ENCODE measurements at regions not wholly inside any gene's neighbourhood (a gene's known extent, or its start where the extent isn't known, plus 50 kb on each side); places are given as distances from the start of the nearest gene placed in this dataset.
A peak's percentile ranks its signal among the peaks of the same experiment; 100 is the strongest.

DNA sequence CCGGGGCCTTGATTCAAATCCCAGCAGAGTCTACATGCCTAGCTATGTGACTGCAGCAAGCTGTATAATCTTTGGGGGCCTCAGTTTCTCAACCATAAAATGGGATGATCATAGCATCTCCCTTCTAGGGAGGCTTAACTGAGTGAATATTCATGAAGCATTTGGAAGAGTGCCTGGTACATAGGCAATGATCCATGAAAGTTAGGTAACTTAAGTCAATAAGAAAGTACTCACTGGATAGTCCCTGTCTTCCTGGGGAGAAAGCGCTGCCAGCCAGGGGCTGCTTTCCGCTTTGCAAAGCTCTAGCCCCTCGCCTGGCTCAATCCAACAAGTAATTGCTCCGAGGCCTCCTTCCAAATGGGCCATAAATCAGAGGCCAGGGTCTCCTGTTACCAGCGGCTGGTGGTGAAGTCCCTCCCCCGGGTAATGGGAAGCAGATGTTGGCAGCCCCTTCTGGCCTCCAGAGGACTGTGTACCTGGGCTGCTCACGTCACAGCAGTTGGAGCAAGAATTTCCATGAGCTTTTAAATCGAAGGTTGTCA lies 521.9 kb upstream of the PROK2 start:
- Histone ChIP-seq H3K4me3 (ENCODE audit: insufficient read depth, low read depth, low read length) (no peak overlapping the region), H3K36me3 (replicated peaks; ENCODE audit: control insufficient read depth, insufficient read depth, low read length) (no peaks in the 10 kb centered on the region), H3K27me3 (ENCODE audit: control insufficient read depth, insufficient read depth, low read length) (no peaks in the 10 kb centered on the region; the same call in 1 of the 2 replicates)
- peak; percentile 77 for DNase-seq

DNA sequence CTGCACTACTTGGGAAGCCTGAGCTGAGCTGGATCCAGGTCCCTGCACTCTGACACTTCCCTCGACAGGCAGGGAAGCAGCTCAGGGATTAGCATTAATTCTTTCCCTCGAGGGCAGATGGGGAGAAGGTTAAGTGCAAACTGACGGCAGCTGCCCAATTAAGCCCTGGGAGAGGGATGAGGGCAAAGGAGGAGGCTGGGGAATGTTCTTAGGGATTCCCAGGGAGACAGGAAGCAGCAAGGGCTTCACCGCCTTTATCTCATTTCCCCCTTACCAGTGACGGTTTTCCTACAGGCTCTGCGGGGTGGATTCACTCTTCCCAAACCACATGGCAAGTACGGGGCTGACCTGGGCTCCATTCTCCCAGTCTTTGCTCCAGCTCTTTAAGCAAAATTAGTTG lies 519.0 kb upstream of the PROK2 start:
- DNase-seq = peak; percentile 52
- H3K4me3 ChIP-seq (ENCODE audit: insufficient read depth, low read depth, low read length) = no peak overlapping the region
- H3K27me3 ChIP-seq (ENCODE audit: control insufficient read depth, insufficient read depth, low read length) = no peaks in the 10 kb centered on the region; the same call in 1 of the 2 replicates
- no peaks in the 10 kb centered on the region for H3K36me3 ChIP-seq (replicated peaks; ENCODE audit: control insufficient read depth, insufficient read depth, low read length)

DNA sequence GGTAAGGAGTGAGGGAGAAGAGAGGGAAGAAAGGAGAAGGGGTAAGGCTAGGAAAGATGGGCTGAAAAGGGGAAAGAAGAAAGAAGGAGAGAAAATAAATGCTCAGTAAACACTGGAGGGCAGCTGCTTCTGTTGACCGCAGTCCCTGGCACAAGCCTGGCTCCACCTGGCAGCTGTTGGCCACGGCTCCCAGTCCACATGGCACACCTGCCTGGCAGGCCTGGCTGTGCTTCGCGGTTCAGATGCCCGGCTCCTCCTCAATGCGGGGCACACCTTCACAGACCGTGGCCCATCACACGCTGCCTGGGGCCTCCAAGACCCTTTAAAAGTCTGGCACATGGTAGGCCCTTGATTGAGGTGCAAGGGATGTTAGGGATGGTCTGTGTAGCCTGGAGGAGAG lies 516.8 kb upstream of the PROK2 start:
- no peak for DNase-seq
- Histone ChIP-seq H3K4me3 (ENCODE audit: insufficient read depth, low read depth, low read length) (no peak overlapping the region), H3K27me3 (ENCODE audit: control insufficient read depth, insufficient read depth, low read length) (no peaks in the 10 kb centered on the region; the same call in 1 of the 2 replicates), H3K36me3 (replicated peaks; ENCODE audit: control insufficient read depth, insufficient read depth, low read length) (no peaks in the 10 kb centered on the region)

DNA sequence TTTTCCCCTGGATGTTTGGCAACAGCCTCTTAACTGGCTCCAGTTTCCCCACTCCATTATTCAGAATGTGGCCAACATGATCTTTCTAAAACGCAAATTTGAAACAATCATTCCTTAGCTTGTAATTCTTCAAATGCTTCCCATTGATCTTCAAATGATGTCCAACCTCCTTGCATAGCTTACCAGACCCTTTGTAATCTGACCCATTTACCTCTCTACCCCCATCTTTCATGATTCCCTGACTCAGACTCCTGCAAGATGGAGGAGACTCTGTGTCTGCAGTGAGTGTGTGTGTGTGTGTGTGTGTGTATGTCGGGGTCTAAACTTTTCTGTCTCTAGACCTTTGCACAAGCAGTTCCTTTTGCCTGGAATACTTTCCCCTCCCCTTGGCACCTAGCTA lies 515.7 kb upstream of the PROK2 start:
- no peak overlapping the region for H3K4me3 ChIP-seq (ENCODE audit: insufficient read depth, low read depth, low read length)
- DNase-seq = no peak
- no peaks in the 10 kb centered on the region for H3K36me3 ChIP-seq (replicated peaks; ENCODE audit: control insufficient read depth, insufficient read depth, low read length)
- no peaks in the 10 kb centered on the region; the same call in 1 of the 2 replicates for H3K27me3 ChIP-seq (ENCODE audit: control insufficient read depth, insufficient read depth, low read length)

DNA sequence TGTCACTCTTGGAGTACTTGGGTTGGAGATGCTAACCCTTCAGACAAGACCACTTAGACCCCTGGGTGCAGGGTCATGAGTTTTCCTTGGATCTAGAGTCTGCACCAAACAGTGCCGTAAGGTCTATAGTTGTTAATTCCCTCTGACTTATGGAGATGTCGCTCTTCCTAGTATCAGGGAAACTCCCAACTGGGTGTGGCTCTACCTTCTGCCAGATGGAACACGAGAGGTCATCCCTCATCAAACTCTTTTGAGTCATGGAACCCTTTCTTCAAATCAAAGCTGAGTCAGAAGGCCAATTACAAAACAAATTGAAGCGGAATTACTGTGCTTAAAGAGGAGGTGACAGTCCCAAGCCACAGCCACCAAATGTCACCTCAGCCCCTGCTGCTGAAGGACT lies 514.9 kb upstream of the PROK2 start:
- no peak overlapping the region for H3K4me3 ChIP-seq (ENCODE audit: insufficient read depth, low read depth, low read length)
- no peaks in the 10 kb centered on the region for H3K36me3 ChIP-seq (replicated peaks; ENCODE audit: control insufficient read depth, insufficient read depth, low read length)
- no peak for DNase-seq
- no peaks in the 10 kb centered on the region; the same call in 1 of the 2 replicates for H3K27me3 ChIP-seq (ENCODE audit: control insufficient read depth, insufficient read depth, low read length)

DNA sequence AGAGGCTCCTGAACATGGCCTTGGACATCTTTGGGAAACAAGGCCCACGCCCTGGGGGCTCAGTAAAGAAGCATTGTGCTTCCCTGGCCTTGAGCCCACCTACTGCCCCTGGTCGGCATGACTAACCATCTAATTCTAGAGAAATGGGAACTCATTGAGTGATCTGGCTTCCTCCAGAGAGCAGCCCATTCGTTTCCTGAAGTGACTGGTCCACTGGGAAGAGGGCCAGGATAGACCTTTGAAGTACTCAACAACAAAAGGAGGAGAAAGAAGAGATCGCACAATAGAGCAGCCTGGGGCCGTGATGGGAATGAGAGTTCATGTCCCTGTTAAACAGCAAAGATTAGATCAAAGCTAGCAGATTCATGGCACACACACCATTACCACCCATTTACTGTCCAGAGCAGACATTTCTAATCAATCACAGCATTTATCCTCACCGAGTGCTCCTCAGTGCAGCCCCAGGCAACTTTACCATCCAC lies 514.4 kb upstream of the PROK2 start:
- no peaks in the 10 kb centered on the region; the same call in 1 of the 2 replicates for H3K27me3 ChIP-seq (ENCODE audit: control insufficient read depth, insufficient read depth, low read length)
- H3K4me3 ChIP-seq (ENCODE audit: insufficient read depth, low read depth, low read length) = no peak overlapping the region
- no peaks in the 10 kb centered on the region for H3K36me3 ChIP-seq (replicated peaks; ENCODE audit: control insufficient read depth, insufficient read depth, low read length)
- DNase-seq = no peak

DNA sequence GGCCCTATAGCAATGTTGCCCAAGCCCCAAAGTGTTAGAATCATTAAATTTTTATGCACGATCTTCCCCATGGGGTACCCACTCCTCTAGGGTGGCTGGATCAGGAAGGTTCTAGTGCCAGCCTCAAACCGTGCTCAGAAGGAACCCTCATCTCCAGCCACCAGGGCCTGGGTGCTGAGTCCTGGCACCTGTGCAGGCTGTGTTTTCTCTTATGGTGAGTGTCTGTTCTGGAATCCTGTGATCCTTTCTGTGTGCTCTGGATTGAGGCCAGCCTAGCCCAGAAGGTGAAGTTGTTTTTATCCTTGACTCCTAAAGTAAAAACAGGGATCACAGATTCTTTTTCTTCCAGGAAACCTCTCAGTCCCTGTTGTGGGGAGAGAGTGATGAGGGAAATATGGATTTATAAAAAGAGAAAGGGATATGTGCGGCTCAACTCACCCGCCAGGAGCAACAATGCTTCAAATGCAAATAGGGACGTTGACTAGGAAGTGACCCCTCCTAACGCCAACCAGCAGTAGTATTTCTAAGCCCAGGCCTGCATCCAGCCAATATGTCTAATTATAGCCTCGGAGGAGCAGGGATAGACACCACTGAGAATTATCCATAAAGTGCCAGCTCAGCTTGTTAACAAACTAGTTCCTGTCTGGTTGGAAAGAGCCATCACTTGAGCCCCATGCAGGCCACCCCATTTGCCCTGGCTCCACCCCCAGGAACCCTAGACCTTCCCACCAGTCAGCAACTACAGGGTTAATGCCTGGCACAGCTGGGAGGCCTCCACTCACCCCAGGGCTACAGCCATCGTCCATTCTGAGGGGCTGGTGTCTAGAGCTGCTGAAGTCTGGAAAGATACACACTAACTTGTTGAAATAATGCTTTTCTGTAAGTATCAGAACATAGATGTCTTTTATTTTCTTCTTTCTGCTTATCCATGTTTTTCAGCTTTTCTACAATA lies 513.5 kb upstream of the PROK2 start:
- Histone ChIP-seq H3K4me3 (ENCODE audit: insufficient read depth, low read depth, low read length) (no peak overlapping the region), H3K36me3 (replicated peaks; ENCODE audit: control insufficient read depth, insufficient read depth, low read length) (no peaks in the 10 kb centered on the region), H3K27me3 (ENCODE audit: control insufficient read depth, insufficient read depth, low read length) (no peaks in the 10 kb centered on the region)
- no peak for DNase-seq

DNA sequence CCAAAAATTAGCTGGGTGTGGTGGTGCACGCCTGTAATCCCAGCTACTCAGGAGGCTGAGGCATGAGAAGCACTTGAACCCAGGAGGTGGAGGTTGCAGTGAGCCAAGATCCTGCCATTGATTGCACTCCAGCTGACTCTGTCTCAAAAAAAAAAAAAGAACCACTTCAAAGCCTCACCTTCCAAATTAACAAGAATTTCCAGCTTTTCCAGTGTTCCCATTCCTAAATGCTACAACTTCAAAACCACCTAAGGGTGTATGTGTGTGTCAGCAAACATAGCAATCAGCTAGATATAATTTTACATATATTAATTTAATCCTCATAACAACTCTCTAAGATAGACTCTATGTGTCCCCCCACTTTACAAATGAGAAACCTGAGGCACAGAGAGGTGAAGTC lies 512.5 kb upstream of the PROK2 start:
- Histone ChIP-seq H3K27me3 (ENCODE audit: control insufficient read depth, insufficient read depth, low read length) (no peaks in the 10 kb centered on the region; the same call in 1 of the 2 replicates), H3K36me3 (replicated peaks; ENCODE audit: control insufficient read depth, insufficient read depth, low read length) (no peaks in the 10 kb centered on the region), H3K4me3 (ENCODE audit: insufficient read depth, low read depth, low read length) (no peak overlapping the region)
- DNase-seq = no peak

DNA sequence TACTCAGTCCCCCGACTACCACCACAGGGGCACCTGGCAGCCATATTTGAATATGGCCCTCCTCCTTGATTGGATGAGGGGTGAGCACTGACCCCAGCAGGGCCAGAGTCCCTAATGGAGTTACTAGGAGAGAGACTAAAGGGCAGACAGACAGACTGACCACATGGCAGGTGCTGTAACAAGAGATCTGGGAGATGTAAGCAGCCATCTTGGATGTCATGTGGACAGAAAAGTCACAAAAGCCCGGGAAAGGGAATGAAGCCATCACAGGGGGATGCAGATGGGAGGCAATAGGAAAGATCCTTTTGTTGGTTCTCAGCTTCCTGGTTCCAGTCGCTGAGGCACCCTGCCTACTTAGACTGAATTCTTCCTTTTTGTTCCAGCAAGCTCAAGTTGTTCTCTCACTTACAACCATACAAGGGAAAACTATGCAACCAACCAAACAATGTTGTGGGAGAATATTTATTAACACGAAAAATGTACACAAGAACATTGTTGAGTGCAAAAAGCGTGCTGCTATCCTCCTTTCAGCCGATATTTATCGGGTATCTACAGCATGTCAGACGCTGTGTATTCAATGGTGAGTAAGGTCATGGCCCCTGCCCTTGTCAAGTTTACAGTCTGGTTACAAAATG lies 511.6 kb upstream of the PROK2 start:
- no peaks in the 10 kb centered on the region for H3K36me3 ChIP-seq (replicated peaks; ENCODE audit: control insufficient read depth, insufficient read depth, low read length)

DNA sequence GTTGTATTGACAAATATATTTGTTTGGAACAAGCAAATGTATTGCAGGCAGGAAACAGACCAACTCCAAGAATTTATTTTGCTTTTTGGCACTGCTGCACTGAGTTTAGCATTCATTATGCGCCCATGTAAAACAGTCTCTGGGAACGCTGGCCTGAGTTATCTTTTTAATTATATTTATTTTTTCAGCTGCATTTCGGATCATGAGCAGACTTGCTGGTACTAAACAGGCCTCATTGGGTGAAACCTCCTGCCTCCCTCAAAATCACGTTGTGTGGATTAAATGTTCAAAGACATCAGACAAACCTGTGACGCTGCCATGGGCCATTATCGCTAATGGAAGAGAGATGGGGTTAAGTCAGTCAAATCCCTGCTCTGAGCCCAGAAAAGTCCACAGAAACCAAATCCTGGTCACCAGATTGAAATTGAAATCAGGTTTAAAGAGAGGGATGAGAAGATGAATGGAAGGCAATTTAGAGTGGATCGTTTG lies 511.1 kb upstream of the PROK2 start:
- DNase-seq = no peak
- H3K27me3 ChIP-seq (ENCODE audit: control insufficient read depth, insufficient read depth, low read length) = no peaks in the 10 kb centered on the region; the same call in 1 of the 2 replicates

More for the DNA sequence above, 511.6 kb upstream of the PROK2 start:
- Histone ChIP-seq H3K27me3 (ENCODE audit: control insufficient read depth, insufficient read depth, low read length) (no peaks in the 10 kb centered on the region; the same call in 1 of the 2 replicates), H3K4me3 (ENCODE audit: insufficient read depth, low read depth, low read length) (no peak overlapping the region)
- DNase-seq = no peak

DNA sequence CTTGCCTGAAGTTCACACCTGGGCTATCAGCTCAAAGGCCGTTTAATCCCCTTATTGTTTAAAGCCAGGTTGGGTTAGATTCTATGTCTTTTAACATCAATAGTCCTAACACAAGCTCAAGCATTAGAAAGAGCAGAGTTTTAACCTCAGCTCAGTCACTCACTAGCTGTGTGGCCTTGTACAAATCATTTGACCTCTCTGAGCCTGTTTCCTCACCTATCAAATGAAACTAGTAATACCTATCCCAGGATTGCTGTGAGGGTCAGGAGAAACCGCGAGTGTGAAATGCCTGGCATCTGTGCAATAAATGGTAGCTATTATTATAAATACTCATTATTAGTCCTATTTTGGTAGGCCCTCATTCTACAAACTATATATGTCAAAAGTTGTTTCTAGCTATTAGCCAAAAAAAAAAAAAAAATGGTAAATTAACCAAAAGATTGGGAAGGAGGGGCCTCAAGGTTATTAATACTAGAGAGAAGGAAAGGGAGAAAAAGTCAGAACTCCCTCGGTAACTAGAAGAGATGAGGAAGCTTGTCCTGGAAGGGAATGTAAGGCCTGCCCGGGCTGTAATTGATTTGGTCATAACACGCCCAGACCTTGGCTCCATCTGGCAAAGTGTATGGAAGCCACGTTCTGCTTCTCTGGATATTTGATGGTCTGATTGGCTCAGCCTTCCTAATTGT lies 510.5 kb upstream of the PROK2 start:
- no peak for DNase-seq
- no peaks in the 10 kb centered on the region; the same call in 1 of the 2 replicates for H3K27me3 ChIP-seq (ENCODE audit: control insufficient read depth, insufficient read depth, low read length)
- no peaks in the 10 kb centered on the region for H3K36me3 ChIP-seq (replicated peaks; ENCODE audit: control insufficient read depth, insufficient read depth, low read length)
- no peak overlapping the region for H3K4me3 ChIP-seq (ENCODE audit: insufficient read depth, low read depth, low read length)

More for the DNA sequence above, 511.1 kb upstream of the PROK2 start:
- H3K4me3 ChIP-seq (ENCODE audit: insufficient read depth, low read depth, low read length) = no peak overlapping the region
- H3K36me3 ChIP-seq (replicated peaks; ENCODE audit: control insufficient read depth, insufficient read depth, low read length) = no peaks in the 10 kb centered on the region

DNA sequence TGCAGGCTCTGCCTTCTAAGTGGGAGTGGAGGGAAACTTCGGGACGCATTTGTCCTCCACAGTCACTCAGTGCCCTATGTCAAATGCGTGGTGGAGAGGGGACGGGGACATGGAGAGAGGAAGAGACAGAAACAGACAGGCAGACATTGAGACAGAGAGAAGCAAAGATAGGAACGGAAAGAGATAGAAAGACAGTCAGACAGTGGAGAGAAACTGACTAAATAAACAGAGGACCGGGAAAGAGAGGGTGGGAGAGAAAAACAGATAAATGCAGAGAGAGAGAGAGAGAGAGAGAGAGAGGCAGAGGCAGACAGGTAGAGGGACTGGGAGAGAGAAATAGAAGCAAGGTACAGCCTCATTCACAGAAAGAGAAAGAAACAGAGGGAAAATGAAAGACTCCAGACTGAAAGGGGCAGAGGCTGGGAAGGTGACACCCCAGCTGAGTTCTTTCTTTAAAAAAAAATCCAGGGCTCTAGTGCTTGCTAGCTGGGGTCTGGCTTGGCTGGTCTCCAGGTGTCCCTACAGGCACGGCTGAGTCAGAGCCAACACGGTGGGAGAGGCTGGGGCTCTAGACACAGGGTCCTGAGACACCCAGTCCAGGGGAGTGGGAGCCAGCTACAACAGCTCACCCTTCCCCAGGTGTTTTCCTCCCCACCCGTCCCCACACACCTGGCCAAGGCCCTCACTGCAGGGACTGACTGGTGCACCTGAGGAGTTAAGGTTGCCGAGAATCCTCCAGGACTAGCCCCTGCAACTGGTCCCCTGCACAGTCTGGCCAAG lies 506.1 kb upstream of the PROK2 start:
- no peaks in the 10 kb centered on the region for H3K36me3 ChIP-seq (replicated peaks; ENCODE audit: control insufficient read depth, insufficient read depth, low read length)
- no peak for DNase-seq
- no peaks in the 10 kb centered on the region; the same call in 1 of the 2 replicates for H3K27me3 ChIP-seq (ENCODE audit: control insufficient read depth, insufficient read depth, low read length)
- H3K4me3 ChIP-seq (ENCODE audit: insufficient read depth, low read depth, low read length) = no peak overlapping the region

DNA sequence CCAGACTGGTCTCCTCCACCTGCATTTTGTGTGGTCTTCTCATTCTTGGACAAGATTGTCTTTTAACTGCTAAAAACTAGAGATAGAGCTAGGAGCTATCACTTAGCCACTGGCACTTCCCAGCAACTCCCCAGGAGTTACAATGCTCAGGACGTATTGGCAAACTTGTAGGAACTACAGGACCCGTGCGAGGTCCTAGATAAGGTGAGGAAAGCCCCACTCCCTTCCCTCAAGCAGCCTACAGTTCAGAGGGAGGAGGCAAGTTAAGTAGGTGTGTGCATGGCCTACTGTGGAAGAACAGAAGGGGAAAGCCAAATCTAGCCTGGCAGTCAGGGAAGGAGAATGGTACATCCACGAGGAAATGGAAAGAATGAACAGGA lies 504.7 kb upstream of the PROK2 start:
- DNase-seq = no peak
- Histone ChIP-seq H3K4me3 (ENCODE audit: insufficient read depth, low read depth, low read length) (no peak overlapping the region), H3K36me3 (replicated peaks; ENCODE audit: control insufficient read depth, insufficient read depth, low read length) (no peaks in the 10 kb centered on the region), H3K27me3 (ENCODE audit: control insufficient read depth, insufficient read depth, low read length) (no peaks in the 10 kb centered on the region; the same call in 1 of the 2 replicates)

Measured in H7 (cell line).